GM12891 (cell line): ENCODE measurements at regions not wholly inside any gene's neighbourhood (a gene's known extent, or its start where the extent isn't known, plus 50 kb on each side); places are given as distances from the start of the nearest gene placed in this dataset.
A peak's percentile ranks its signal among the peaks of the same experiment; 100 is the strongest.

Experiments used
- DNase-seq: peaks from one replicate; pipeline ENCODE4 v3.0.0; 2011; ENCODE audit warnings: low spot score; ENCODE audit not compliant: insufficient read length
- FAIRE-seq: peaks from 2 replicates; lab custom pipeline; 2011; peaks lifted over from hg19 to GRCh38; lab: Jason Lieb, UNC
- PAX5 ChIP-seq: IDR thresholded peaks from 2 replicates; pipeline ENCODE4 v1.6.1; 2011; ENCODE audit warnings: low read length, moderate library complexity, mild to moderate bottlenecking; ENCODE audit not compliant: insufficient read depth, severe bottlenecking
- POLR2A ChIP-seq: IDR thresholded peaks from 2 replicates; pipeline ENCODE4 v1.6.1; 2011; ENCODE audit warnings: low read depth, low read length, control low read depth
- POLR2AphosphoS5 ChIP-seq: IDR thresholded peaks from 2 replicates; pipeline ENCODE4 v1.6.1; 2011; ENCODE audit warnings: low read depth, low read length, control low read depth
- POU2F2 ChIP-seq: IDR thresholded peaks from 2 replicates; pipeline ENCODE4 v1.6.1; 2011; ENCODE audit warnings: low read depth, mild to moderate bottlenecking, control low read depth, low read length, moderate library complexity
- SPI1 ChIP-seq: IDR thresholded peaks from 2 replicates; pipeline ENCODE4 v1.6.1; 2011; ENCODE audit warnings: low read depth, low read length, control low read depth
- TAF1 ChIP-seq: IDR thresholded peaks from 2 replicates; pipeline ENCODE4 v1.6.1; 2011; ENCODE audit warnings: low read depth, low read length, control low read depth

DNA sequence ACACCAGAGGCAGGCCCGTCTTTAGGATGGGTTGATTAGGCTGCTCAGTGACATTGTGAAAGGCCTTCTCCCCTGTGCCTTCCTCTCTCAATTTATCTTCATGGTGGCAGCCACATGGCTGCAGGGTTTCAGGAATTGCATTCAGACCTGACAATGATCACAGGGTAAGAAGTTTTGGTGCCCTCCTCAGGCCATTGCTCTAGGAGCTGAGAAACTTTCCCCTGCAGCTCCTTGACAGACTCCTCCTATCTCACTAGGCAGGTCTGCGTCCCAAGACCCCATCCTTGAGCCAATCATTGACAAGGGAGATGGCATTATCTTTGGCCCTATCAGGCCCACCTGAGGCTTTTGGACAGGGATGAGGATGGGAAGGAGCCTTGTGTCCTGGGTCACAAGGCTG is 57.4 kb upstream of the ANO4 start:
- no peak for FAIRE-seq
- no peak for DNase-seq
- TF ChIP-seq SPI1: no peak
- TF ChIP-seq POLR2AphosphoS5: no peak
- no peak for TF ChIP-seq POU2F2
- no peak for TF ChIP-seq PAX5
- no peak for TF ChIP-seq TAF1
- no peak for TF ChIP-seq POLR2A

DNA sequence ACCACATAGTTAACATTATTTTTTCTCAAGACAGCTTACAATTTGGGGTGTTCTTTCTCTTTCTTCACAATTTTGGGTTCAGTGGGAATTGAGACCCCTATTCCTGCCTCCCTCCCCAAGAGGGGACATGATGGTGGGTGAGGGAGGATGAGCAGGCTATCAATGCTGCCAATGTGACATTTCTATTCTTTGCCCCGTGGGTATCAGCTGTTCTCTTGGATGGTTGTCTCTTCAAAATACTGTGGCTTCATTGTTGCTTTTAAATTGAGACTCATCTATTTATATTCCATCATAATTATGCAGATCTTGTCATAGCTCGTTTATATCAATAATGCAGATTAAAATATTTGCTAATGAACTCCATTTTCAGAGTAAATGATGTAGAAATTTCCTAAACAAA is 56.5 kb upstream of the ANO4 start:
- FAIRE-seq (no peak), DNase-seq (no peak)

DNA sequence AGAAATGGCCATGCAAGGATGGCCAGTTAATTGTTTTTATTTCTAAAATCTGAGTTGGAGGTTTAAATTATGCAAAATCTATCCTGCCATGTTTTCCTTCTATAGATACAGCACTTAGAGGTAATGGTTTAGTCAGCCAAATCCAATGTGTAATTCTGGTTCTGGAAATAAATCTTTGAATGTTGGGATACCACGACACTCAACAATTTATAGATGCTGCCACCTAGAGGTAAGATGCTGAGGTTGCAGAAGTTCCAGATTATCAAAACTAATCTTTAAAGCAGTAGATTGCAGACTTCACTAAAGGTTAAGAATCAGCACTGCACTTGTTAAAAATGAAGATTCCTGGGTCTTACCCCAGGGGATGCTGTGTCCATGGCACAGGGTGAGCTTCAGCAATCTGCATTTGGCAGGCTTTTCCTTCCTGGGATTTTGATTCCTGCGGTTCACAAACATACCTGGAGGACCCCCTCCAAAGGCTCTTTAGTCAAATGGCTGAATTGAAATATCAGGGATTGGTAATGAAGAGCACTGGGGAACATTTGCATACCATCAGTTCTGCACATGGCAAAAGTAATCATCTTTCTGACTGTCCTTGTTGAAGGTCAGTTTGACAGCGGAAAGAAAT is 53.4 kb upstream of the ANO4 start:
- peak; percentile 5 for FAIRE-seq
- TF ChIP-seq POU2F2 (no peak), SPI1 (no peak), PAX5 (no peak), TAF1 (no peak), POLR2AphosphoS5 (no peak), POLR2A (no peak)
- no peak for DNase-seq

More for the DNA sequence above, 56.5 kb upstream of the ANO4 start:
- TF ChIP-seq POLR2A (no peak), POU2F2 (no peak), TAF1 (no peak), PAX5 (no peak), POLR2AphosphoS5 (no peak), SPI1 (no peak)

- no peak for FAIRE-seq
- DNase-seq: no peak
- no peak for TF ChIP-seq POLR2A
- no peak for TF ChIP-seq POU2F2
- TF ChIP-seq PAX5: no peak
- no peak for TF ChIP-seq SPI1
- no peak for TF ChIP-seq TAF1
- TF ChIP-seq POLR2AphosphoS5: no peak
Observed at GRCh38 chr12:100743060-100743459, 51.5 kb upstream of the ANO4 start.
